HG02763 (cell line): ENCODE measurements at regions not wholly inside any gene's neighbourhood (a gene's known extent, or its start where the extent isn't known, plus 50 kb on each side); places are given as distances from the start of the nearest gene placed in this dataset.

Source experiments
- ATAC-seq: cut with Tn5 transposase; IDR thresholded peaks from one replicate; pipeline ENCODE4 v1.9.1; 2021; ENCODE audit warnings: mild to moderate bottlenecking, moderate library complexity; ENCODE audit not compliant: unreplicated experiment

GRCh38 chr9:81741103-81741502 is 51.8 kb upstream of the TLE1 start:
- ATAC-seq, result no peak

DNA sequence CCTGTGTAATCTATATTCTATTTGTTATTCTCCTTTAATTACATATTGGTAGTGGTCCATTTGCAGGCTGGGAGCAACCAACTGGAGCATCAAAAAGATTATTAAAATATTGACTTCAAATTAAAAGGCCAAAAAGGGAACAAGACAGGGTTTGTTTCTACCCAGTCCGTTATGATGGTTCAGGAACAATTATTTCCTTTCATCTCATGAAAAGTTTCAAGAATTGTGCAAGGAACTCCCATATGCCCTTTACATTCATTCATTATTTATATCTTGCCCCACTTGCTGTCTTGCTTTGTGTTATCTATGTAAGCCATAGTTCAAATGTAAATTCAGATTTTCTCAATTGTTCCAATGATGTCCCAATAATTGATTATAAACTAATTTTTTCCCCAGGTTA is 58.7 kb upstream of the TLE1 start:
- no peak for ATAC-seq

GRCh38 chr9:81753436-81753835 is 64.1 kb upstream of the TLE1 start:
- no peak for ATAC-seq

- no peak for ATAC-seq
These were observed 64.9 kb upstream of the TLE1 start for GRCh38 chr9:81754245-81754644.

- ATAC-seq, result no peak
These were observed 66.4 kb upstream of the TLE1 start for GRCh38 chr9:81755721-81756120.

- no peak for ATAC-seq
These were observed 67.2 kb upstream of the TLE1 start for GRCh38 chr9:81756561-81756960.

GRCh38 chr9:81758123-81758797 is 68.9 kb upstream of the TLE1 start:
- ATAC-seq, result no peak

GRCh38 chr9:81759680-81760215 is 70.4 kb upstream of the TLE1 start:
- no peak for ATAC-seq

GRCh38 chr9:81767921-81768320 is 78.6 kb upstream of the TLE1 start:
- ATAC-seq, result no peak

DNA sequence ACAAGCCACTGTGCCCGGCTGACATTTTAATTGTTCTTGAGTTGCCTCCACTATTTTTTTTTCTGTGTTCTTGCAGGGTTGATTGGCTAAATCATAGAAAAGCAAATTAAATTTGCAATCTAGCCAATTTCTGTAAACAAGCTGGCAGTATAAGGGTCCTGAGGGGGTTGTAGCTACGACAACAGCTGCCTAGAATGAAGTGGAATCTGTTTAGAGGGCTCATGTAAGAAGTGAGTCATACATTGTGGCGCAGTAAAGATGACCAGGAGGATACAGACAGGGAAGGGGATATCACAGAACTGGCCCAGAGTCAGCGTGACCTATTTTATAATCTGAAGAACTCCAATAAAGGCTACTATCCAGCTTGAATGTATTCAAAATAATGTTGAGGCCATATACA is 82.2 kb upstream of the TLE1 start:
- no peak for ATAC-seq

- no peak for ATAC-seq
These were observed 82.8 kb upstream of the TLE1 start for GRCh38 chr9:81772144-81772543.

DNA sequence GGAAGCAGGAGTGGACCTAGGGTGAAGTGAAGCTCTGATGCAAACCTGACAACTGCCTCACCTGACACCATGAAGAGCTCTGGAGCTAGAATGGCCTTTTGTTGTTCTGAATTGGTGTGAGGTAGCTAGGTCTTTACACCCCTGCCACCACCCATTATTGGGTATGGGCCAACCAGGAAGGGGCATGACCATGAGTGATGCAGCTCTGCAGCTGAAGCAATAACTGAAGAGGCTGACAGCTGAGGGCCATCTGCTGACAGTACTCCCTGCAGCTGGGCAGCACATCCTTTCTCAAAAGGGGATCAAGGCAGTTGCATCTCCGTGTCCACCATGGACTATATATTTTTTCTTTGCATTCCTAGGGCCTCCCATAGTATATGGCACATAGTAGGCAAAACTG is 87.0 kb upstream of the TLE1 start:
- ATAC-seq, result no peak

DNA sequence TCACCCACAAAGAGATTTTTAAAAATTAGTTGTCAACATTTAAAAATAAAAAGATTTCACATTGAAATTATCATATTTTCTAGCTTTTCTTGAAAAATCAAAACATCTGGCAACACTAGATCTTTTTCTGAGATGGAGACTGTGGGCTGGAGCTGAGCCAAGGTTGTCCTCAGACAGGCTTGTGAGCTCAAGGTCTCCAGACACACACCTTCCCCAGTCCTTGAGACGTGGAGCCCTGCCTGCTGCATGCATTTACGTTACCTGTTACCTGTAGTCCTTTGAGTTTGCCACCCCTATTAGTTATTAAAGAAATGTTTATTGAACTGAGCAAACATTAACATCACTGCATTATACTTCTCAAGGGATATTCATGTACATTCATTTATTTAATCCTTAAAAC is 87.5 kb upstream of the TLE1 start:
- no peak for ATAC-seq

DNA sequence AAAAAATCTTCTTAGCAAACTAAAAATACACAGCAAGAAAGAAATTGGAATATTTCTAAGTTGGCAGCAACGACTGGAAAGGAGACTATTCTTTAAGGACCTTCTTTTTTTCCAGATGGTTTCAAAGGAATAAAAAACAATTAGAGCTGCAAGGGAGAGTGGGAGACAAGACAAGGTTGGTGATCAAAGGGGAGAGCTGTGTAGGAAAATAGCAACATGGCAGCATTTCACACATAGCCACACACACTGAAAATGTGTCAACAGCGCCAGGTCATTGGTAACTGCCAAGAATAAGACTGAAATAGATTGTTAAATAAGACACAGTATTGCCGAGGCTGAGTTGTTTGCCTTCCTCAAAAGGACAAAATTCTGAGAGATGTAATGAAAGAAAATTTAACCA is 88.1 kb upstream of the TLE1 start:
- no peak for ATAC-seq

DNA sequence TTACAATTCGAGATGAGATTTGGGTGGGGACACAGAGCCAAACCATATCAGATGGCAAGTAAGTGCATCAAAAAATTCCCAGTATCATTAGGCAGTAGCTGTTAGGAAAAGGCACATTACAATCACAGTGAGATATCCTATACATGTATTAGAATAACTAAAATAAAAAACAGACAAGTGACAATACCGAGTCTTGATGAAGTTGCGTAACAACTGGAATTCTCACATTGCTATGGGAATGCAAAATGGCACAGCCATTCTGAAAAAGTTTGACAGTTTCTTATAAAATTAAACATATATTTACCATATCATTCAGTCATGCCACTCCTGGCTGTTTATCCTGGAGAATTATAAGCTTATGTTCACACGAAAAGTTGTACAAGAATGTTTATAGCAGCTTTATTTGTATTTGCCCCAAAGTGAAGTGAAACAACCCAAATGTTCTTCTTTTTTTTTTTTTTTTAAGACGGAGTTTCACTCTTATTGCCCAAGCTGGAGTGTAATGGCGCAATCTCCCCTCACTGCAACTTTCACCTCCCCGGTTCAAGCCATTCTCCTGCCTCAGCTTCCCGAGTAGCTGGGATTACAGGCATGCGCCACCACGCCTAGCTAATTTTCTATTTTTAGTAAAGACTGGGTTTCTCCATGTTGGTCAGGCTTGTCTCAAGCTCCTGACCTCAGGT is 93.1 kb upstream of the TLE1 start:
- no peak for ATAC-seq

DNA sequence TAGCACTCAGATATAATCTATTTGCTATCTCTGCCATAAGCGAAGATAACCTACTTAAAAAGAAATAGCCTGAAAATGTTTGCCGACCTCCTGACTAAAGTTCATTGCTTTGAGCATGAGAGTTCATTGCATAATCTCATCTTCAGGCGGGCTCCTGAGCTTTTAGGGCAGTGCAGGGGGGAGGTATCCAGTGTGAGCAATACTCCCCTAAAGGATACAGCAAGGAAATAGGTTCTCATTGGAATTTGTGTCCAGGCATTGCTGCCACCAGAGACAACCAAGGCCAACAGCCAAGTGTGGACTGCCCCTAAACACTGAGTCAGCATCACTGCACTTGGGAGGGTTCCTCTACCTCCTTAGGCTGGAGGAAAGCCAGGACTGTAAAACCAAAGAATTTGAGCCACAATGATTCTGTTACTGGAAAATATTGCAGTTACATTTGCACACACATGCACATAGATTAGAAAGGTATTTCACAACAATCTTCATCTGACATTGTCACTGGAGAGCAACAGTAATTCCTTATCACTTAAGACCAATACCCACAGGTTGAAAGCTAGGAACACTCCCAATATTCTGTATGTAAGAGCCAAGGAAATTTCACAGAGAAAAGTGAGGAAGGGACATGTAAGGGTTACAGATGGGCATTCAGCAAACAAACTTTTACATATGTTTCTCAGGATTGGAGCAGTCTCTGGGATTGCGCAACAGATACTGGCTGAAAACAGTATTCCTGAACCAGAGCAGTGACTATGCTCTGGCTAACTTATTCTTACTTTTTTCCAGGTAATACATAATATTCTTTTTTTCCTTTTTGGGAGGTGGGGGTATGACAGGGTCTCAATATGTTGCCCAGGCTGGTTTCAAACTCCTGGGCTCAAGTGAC is 98.6 kb upstream of the TLE1 start:
- no peak for ATAC-seq

GRCh38 chr9:81789721-81790120 is 100.4 kb upstream of the TLE1 start:
- no peak for ATAC-seq

- no peak for ATAC-seq
These were observed 100.8 kb upstream of the TLE1 start for GRCh38 chr9:81790166-81790565.

DNA sequence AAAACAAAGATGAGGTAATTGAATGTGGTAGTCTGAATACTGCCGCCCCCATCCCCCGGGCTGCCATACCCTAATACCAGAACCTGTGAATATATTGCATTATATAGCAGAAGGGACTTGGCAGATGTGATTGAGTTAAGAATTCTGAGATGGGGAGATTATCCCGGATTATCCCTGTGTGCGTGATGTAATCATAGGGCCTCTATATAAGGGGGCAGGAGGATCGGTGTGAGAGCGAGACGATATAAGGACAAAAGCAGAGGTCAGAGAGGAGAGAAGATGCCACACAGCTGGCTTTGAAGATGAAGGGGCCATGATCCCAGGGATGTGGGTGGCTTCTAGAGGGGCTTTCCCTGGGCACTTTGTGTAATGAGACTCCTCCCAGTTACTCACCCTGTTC is 101.7 kb upstream of the TLE1 start:
- no peak for ATAC-seq

DNA sequence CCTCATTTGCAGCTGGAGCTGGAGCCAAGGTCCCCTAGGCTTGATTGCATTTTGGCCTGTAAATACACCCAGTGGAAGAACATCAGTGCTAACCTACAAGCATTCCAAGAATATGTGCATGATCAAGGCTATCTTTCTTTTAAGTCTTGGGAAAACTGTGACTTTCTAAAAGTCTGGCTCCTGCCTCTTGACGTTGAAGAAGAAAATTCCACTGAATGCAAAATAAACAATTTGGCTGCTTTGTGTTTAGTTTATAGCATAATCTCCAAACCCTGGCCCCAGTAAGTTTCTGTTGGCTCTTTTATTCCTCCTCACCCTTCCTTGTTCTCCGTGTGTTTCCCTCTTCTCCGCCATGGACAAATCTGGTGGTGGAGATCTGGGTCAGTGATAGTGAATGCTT is 109.3 kb upstream of the TLE1 start:
- ATAC-seq, result no peak

- no peak for ATAC-seq
These were observed 111.8 kb upstream of the TLE1 start for GRCh38 chr9:81801190-81801589.

DNA sequence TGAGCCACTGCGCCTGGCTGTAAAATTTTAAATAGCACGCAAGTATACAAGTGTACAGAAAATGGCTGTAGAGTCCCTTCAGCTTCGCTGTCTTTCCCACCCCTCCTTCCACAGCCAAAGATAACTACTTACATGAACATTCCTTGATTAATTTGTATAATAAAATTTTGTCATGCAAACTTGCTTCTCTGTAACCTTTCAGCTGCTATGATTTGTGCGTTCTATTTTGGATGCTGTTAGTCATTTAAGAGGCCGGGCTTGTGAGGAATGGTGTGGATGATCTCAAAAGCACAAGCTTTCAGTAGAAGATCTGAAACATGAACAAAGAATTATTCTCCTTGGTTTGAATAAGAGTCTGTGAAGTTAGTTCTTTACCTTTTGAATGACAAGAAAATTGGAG is 115.0 kb upstream of the TLE1 start:
- no peak for ATAC-seq
